ENCODE measurements at regions not wholly inside any gene's neighbourhood (a gene's known extent, or its start where the extent isn't known, plus 50 kb on each side); places are given as distances from the start of the nearest gene placed in this dataset.

DNA sequence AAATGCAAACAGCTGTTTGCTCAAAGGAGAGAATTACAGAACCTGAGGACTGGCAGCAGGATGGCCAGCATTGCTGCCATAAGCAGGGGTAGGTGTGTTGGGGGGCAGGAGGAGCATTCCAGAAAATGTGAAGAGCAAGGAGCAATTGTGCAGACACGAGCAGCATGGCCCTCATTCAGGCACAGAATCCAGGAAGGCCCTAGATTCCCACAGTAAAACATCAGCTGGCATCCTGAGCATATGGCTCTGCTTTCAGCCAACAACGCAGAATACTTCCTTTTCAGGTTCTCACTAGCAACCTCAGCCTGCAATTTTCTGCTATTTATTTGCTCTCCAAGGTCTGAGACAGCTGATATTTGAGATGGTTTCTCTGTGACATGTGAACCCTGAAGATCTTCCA is 243.4 kb upstream of the POU3F2 start:
- no peak overlapping the region for H3K4me3 ChIP-seq
- no peaks in the 10 kb centered on the region for H3K9me3 ChIP-seq
- H3K27me3 ChIP-seq: no peaks in the 10 kb centered on the region
- no peaks in the 10 kb centered on the region for H3K36me3 ChIP-seq
- DNase-seq: no peak

DNA sequence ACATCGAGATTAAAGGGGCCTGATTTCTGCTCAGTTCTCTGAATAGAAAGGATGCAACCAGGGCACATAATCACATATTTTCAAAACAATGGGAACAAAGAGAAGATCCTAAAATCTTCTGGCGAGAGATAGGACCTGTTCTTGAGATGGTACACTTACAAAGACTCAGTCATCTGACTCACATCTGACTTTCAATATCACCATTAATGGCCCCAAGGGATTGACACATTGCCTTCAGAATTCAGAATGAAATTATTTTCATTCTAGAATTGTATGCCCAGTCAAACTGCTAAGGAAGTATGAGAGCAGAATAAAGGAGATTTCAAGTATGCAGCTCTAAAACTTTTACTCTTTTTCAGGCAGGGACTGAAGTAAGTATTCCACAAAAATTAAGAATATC is 240.7 kb upstream of the POU3F2 start:
- Histone ChIP-seq H3K36me3 (no peaks in the 10 kb centered on the region), H3K27me3 (no peaks in the 10 kb centered on the region), H3K9me3 (no peaks in the 10 kb centered on the region), H3K4me3 (no peak overlapping the region)
- DNase-seq: no peak

DNA sequence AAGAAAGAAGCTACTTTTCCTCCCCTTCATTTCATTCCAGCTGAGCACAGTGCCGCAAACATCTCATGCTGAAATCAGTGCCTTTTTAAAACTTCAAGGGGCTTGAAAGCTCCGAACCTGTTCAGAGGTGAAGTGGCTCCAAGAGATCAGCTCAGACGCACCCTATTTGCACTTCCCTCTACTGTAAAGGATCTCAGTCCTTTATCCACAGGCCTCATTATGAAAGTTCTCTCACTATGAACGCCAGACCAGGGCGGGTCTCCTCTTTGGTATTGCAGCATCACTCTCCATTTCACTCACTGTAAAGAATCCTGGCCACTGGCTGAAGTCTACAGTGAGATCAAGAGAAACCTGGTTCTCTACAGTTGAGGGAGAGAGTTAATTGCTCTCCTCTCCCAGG is 232.7 kb upstream of the POU3F2 start:
- no peak overlapping the region for H3K4me3 ChIP-seq
- H3K36me3 ChIP-seq: no peaks in the 10 kb centered on the region
- no peak for DNase-seq
- H3K27me3 ChIP-seq: no peaks in the 10 kb centered on the region
- H3K9me3 ChIP-seq: no peaks in the 10 kb centered on the region

DNA sequence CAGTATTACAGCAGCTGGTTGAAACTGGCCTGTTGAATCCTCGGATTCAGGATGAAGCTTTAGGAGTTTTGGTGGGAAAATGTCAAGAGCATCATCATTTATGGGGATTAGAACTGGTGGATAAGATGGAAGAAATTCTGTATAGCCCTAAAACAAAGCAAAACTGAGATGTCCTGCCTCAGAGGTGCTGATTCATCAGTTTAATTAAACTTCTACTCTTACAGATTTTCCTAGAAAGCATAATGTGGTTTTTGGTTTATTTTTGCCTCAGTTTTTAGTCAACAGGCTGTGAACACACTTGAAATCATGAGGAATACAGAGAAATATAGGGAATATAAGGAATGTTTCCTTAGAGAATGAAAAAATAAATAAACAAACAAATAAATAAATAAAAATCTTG is 228.7 kb upstream of the POU3F2 start:
- Histone ChIP-seq H3K27me3 (no peaks in the 10 kb centered on the region), H3K9me3 (no peaks in the 10 kb centered on the region), H3K4me3 (no peak overlapping the region), H3K36me3 (no peaks in the 10 kb centered on the region)
- DNase-seq: no peak

DNA sequence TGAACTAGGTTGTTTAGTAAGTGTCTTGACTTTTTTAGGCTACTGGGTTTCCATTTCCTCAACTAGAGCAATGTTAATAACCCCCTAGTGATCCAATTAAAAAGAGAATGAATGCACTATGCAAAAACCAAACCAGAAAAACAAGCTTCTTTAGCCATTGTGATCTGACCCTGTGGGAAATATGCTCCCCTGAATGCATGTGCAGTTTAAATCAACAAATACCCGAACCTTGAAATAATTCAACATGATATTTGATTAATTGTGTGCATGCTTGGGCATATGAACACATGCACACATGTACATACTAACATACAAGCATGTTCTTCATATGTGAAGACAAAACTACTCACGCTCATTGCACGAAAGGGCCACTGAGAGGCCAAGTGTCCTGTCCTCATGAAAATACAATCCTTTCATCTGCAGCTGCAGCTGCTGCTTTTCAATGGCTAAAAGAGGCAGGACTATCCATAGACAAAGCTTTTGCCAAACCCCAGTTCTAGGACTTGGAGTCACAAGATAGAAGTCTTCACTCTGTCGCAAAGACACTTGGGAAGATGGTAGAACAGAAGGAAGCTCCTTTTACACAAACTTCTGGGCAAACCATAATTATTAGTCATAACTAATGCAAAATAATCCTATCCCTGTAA is 207.1 kb upstream of the POU3F2 start:
- Histone ChIP-seq H3K27me3 (no peaks in the 10 kb centered on the region), H3K4me3 (no peak overlapping the region), H3K36me3 (no peaks in the 10 kb centered on the region), H3K9me3 (no peaks in the 10 kb centered on the region)
- DNase-seq: no peak

DNA sequence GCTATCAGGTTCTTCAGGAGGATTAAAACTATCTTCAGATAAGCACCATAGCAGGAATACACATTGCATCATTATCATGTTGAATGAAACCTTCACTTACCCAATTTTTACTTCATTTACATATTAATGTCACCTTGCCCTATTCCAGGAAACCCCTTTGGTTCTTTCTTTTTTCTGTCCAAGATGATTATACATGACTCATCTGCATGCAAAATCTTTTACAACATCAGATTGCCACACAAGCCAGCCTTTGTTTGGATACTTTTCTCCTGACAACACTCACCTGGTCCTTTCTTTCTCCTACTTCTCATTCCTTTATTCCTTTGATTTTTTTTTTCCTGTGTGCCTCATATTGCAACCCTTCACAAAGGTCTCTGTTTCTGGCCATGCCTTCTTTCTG is 200.5 kb upstream of the POU3F2 start:
- no peaks in the 10 kb centered on the region for H3K36me3 ChIP-seq
- no peaks in the 10 kb centered on the region for H3K9me3 ChIP-seq
- no peak overlapping the region for H3K4me3 ChIP-seq
- no peak for DNase-seq
- no peaks in the 10 kb centered on the region for H3K27me3 ChIP-seq

DNA sequence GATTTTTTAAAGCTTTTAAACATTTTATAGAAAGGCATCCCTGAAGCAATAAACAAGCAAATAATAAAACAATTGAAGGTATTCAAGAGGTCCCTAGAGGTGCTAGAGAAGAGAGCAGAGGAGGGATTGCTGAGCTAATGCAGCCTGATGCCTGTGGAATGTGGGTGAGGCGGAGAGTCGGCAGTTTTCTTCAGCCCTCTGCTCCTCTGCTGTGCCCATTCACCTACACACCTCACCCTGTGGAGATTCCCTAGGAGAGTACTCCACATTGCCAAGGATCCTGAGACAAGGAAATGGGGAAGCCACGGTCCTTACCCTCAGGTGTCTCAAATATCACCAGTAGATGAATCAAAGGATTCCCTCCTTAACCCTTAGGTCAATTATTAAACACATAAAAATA is 199.8 kb upstream of the POU3F2 start:
- Histone ChIP-seq H3K27me3 (no peaks in the 10 kb centered on the region), H3K9me3 (no peaks in the 10 kb centered on the region), H3K36me3 (no peaks in the 10 kb centered on the region), H3K4me3 (no peak overlapping the region)
- no peak for DNase-seq

DNA sequence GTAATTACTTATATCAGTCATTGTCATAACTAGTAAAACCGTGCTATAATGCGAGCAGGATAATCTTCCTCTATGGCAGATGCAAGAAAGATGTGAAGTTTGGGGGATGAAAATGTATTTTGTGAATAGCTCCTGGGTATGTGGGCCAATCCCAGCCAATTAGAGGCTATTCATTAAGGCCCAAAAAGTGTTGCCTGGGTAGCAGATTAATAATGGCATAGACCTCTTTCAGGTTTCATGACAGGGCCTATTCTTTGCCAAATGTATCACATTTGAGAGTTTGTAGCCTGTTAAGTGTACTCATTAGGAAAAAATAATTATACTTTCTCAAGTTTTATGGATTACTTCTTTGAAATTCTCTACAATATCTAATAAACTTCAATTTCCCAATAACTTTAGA is 199.2 kb upstream of the POU3F2 start:
- DNase-seq: no peak
- H3K27me3 ChIP-seq: no peaks in the 10 kb centered on the region
- no peaks in the 10 kb centered on the region for H3K36me3 ChIP-seq
- no peak overlapping the region for H3K4me3 ChIP-seq
- H3K9me3 ChIP-seq: no peaks in the 10 kb centered on the region

DNA sequence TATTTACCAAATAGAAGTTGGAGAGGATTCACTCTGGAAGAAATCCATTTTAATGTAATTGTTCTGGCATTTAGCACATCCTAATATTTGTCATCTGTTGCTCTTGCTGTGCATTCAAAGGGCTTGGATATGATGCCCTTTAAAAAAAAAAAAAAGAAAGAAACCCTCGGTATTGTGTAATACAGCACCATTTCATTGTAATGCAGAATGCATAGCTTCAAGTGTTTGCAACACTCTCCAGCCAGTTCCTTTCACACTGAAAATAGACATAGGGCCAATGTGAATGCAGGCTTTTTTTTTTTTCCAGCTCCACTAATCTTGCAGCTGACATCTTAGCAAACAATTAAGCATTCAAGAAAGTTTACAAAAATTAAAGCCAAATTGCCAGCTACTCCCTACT is 197.4 kb upstream of the POU3F2 start:
- no peaks in the 10 kb centered on the region for H3K36me3 ChIP-seq
- H3K9me3 ChIP-seq: no peaks in the 10 kb centered on the region
- no peak overlapping the region for H3K4me3 ChIP-seq
- DNase-seq: no peak
- no peaks in the 10 kb centered on the region for H3K27me3 ChIP-seq

DNA sequence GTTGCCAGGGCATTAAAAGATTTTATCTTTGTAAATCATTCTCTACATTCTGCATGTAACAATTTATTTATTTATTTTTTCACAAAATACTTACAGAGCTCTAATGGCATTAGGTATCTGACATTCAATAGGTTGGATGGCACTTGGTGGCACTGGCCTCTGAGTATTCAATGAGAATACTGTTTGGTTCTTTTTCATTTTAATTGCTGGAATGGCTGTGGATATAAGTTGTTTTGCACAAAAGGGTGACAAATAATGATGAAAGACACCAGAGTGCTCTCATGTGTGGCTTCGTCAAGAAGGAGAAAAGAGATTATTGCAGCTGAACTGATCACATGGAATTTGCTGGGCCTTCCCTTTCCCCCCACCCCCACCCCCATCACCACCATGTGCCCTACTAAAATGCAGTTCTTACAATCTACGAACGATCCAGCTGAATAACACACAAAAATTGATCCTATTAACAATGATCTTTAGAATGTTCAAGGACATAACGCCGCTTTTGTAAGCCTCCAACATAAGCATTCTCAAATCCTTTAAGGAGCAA is 195.2 kb upstream of the POU3F2 start:
- no peaks in the 10 kb centered on the region; the same call in 1 of the 2 replicates for H3K27me3 ChIP-seq
- H3K9me3 ChIP-seq: no peaks in the 10 kb centered on the region
- no peak for DNase-seq
- H3K36me3 ChIP-seq: no peaks in the 10 kb centered on the region
- H3K4me3 ChIP-seq: no peak overlapping the region

DNA sequence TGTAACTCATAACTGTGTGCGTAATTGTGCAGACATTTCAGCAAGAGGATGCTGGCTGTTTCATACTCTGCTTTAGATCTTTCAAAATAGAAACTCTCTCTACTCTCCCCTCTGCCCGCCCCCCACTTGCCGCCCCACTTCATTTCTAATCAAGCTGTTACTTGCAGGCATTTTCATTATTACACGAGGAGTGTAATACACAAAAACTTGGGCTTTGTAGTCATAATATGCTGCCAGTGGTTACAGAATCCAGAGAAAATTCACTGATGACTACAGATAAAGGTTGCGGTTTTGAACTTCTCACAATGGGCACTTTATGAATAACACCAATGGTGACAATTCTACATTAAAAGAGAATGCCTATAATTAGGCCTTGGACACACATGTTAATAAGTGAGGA is 194.0 kb upstream of the POU3F2 start:
- no peak overlapping the region for H3K4me3 ChIP-seq
- H3K27me3 ChIP-seq: peaks cover 4% of the 10 kb centered on the region; the same call in 1 of the 2 replicates
- DNase-seq: no peak
- H3K36me3 ChIP-seq: no peaks in the 10 kb centered on the region
- no peaks in the 10 kb centered on the region for H3K9me3 ChIP-seq

DNA sequence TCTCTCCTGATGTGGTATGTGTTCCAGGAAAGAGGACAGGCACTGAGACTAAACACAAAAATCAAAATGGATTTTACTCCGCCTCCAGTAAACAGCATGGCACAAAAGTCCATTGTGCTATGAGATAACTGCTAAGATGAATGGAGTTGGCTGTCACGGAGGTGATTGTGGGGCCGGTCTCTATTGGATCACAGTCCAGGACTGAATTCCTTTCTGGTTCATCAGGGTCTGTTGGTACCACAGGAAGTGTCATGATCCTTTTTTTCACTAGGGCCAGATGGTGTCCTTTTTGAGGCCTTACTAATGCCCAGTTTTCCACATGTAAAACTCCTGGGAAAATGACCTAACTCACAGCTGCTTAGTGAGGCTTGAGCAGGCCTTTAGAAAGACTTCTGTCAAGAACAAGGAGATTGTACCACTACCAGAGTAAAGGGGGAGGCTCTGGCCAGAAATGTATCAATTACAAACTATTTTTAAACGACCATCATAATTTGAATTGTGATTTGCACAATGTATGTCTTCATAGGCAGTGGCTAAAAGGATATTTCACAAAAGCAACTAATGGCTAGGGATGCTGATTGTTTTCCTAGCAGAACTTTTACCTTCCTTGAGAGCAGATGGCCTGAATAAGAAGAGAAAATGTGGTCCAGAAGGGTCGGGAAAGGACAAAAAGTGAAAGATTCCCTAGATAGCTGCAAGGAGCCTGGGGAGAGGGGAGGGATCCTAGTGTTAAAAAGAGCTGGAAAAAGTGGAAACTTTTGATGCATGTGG is 192.2 kb upstream of the POU3F2 start:
- Histone ChIP-seq H3K36me3 (no peaks in the 10 kb centered on the region), H3K4me3 (no peak overlapping the region), H3K27me3 (peaks cover 4% of the 10 kb centered on the region; the same call in 1 of the 2 replicates), H3K9me3 (no peaks in the 10 kb centered on the region)
- peak; percentile 3 for DNase-seq

DNA sequence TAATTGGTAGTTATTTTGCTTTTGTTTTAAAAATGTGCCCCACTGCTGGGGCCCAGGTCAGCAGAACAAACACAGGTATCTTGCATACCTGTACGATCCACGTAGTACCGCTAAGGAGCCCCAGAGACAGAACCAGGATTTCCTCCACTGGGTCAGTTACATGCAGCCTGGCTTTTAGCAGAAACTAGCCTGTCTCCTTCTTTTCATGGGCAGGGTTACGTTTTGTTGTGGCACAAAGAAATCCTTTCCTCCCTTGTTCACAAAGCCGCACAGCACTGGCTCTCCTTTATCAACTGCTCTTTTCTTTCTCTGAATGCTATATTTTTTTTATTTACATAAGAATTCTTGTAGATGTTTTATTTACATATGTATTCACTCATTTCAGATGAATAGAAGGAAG is 190.3 kb upstream of the POU3F2 start:
- DNase-seq: no peak
- H3K36me3 ChIP-seq: no peaks in the 10 kb centered on the region
- H3K4me3 ChIP-seq: no peak overlapping the region
- H3K9me3 ChIP-seq: no peaks in the 10 kb centered on the region
- H3K27me3 ChIP-seq: peaks cover 4% of the 10 kb centered on the region; the same call in 1 of the 2 replicates

DNA sequence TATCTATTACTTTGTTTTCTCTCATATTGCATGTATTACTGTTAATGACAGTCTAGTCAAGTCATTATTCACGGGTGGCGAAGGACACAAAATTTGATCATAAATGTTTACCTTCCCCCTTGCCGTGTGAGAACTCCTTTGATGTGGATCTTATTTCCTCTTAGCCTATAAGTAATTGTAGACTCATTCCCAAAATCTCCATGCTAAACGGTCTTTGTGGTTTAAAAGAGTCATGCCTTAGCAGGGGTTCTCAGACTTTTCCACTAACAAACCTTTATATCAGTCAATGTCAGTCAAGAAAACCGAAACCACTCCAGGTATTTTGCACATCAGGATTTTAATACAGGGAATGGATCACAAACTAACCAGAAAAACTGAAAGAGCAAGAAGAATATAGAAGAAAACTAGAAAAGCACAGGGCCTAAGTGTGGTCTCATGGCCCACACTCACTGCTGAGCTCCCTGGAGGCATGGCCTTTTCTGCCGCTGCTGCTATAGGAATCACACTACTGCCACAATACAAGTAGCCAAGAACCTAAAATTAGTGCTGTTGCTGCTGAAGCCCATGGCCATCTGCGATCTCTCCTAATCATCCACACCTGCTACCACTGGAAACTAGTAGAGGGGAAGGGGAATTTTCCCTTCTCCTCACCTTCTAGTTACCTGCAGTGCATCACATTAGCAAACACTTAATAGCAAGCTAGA is 186.0 kb upstream of the POU3F2 start:
- no peak for DNase-seq
- H3K36me3 ChIP-seq: no peaks in the 10 kb centered on the region
- H3K9me3 ChIP-seq: no peaks in the 10 kb centered on the region
- peaks cover 4% of the 10 kb centered on the region; the same call in 1 of the 2 replicates for H3K27me3 ChIP-seq
- H3K4me3 ChIP-seq: no peak overlapping the region

DNA sequence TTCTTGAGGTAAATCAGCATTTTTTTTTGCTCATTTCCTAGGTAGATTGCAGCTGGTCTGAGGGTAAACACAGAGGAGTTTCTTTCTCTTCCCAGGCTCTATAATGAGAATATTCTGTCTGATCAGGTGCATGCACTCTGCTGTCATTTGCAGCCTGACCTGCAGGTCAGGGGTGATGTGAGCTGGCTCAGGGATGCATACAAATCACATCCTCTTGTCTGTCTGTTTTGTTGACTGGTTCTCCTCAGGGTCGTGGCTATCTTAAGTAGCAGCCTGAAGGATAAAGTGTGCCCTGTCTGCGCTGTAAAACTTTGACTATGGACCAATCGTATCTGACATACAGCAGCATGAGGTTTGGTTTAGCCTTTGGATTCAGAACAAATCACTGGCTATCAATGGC is 183.4 kb upstream of the POU3F2 start:
- Histone ChIP-seq H3K27me3 (no peaks in the 10 kb centered on the region), H3K9me3 (no peaks in the 10 kb centered on the region), H3K4me3 (no peak overlapping the region), H3K36me3 (no peaks in the 10 kb centered on the region)
- DNase-seq: no peak

DNA sequence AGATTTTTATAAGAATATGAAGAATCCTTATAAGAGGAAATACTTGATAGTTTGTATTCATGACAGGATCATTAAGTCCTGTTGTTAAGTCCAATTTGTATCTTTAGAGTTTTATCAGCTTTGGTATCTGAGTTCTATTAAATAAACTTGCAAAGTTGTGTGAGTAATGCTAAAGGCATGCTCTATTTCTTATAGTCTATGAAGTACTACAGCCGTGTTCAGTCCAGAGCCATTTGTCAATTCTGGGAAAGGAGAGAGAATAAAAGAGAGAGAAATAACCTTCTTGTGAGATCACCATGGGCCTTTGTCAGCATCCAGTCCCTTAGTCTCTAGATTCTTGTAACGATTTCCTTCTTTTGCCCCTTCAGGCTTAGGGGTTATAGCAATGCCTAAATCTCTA is 181.2 kb upstream of the POU3F2 start:
- Histone ChIP-seq H3K36me3 (no peaks in the 10 kb centered on the region), H3K4me3 (no peak overlapping the region), H3K27me3 (no peaks in the 10 kb centered on the region), H3K9me3 (no peaks in the 10 kb centered on the region)
- DNase-seq: no peak

DNA sequence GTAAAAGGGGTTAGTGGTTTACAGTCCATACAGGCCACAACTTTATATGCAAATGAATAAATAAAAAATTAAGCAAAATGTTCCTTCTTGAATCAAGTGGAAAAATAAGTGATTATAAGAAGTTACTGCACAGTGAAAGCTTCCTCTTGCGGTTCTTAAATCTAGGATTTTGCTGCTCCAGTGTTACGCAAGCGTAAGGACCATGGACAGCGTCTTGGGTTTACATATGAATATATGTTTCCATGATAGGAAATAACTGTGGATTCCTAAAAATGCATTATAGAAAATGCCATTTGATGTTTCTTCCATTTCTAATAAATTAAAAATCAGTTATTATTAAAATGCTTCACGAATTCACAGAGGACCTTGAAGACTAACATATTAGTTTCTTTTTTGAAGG is 176.6 kb upstream of the POU3F2 start:
- Histone ChIP-seq H3K27me3 (peaks cover 5% of the 10 kb centered on the region; the same call in 1 of the 2 replicates), H3K9me3 (no peaks in the 10 kb centered on the region), H3K36me3 (no peaks in the 10 kb centered on the region), H3K4me3 (no peak overlapping the region)
- peak; percentile 32 for DNase-seq
